ENCODE measurements at regions not wholly inside any gene's neighbourhood (a gene's known extent, or its start where the extent isn't known, plus 50 kb on each side); places are given as distances from the start of the nearest gene placed in this dataset.

- ChIA-PET RAD21 (ENCODE audit: unreplicated experiment) (interaction anchor here (1.1 to 7.5 kb wide), 7 partner anchors 39 to 121 kb away, joined by 3 to 71 read pairs (median 7); no protein-coding TSS in a partner anchor), SMC1A (ENCODE audit: uncharacterized antibody, unreplicated experiment) (interaction anchor here (0.7 to 6.5 kb wide), 14 partner anchors 7 to 286 kb away, joined by 3 to 62 read pairs (median 4); no protein-coding TSS in a partner anchor), CTCF (interaction anchor here (0.6 to 1.5 kb wide), 2 partner anchors 112 to 115 kb away, joined by 3 read pairs; no protein-coding TSS in a partner anchor), POLR2A (interaction anchor here (1.0 to 1.3 kb wide), 3 partner anchors 11 to 110 kb away, joined by 3 to 5 read pairs (median 4); no protein-coding TSS in a partner anchor)
- Histone ChIP-seq H3K4me2 (ENCODE audit: control insufficient read depth, insufficient read depth) (no peak overlapping the region), H2AFZ (ENCODE audit: control insufficient read depth, low read depth, low read length) (no peak overlapping the region), H4K20me1 (ENCODE audit: control insufficient read depth, insufficient read depth) (no peaks in the 10 kb centered on the region), H3K27ac (ENCODE audit: control insufficient read depth, insufficient read depth) (no peak overlapping the region), H3K9me3 (replicated peaks; ENCODE audit: control insufficient read depth, insufficient read depth, low read length) (no peaks in the 10 kb centered on the region), H3K27me3 (replicated peaks in 1 of 2; ENCODE audit: control insufficient read depth in 2 of 2, insufficient read depth in 2 of 2, low read length in 1 of 2) (no peaks in the 10 kb centered on the region), H3K9ac (ENCODE audit: control insufficient read depth, insufficient read depth, low read length) (no peak overlapping the region), H3K36me3 (ENCODE audit: control insufficient read depth in 2 of 2, insufficient read depth in 2 of 2, low read length in 1 of 2) (no peaks in the 10 kb centered on the region), H3K79me2 (ENCODE audit: control insufficient read depth, insufficient read depth, low read length) (no peaks in the 10 kb centered on the region), H3K4me3 (no peak overlapping the region), H3K4me1 (ENCODE audit: control insufficient read depth, insufficient read depth, low read length) (peaks cover 60% of the 10 kb centered on the region)
- no TSS peak for BruUV-seq (replicated peaks)
- 81% methylated on average over 6 of the region's 6 CpGs for WGBS (ENCODE audit: insufficient coverage, insufficient replicate concordance, low lambda C conversion rate, missing lambda C conversion rate)
- intact Hi-C loops (cut with micrococcal nuclease; ENCODE audit: unreplicated experiment), result loop anchor here (2.0 to 10.0 kb wide), 6 partner anchors 49 to 285 kb away; partner anchors contain the start of genes CEP97 and ZBTB11
- ATAC-seq, result no peak
- no peak for DNase-seq (ENCODE audit: low read depth, low spot score)
- no peak for FAIRE-seq
- in situ Hi-C loops (cut with MboI), result no loop called here
- TF ChIP-seq SMAD1 (IDR thresholded peaks at IDR 0.05; ENCODE audit: low read depth, partially characterized antibody) (no peak), SMC3 (IDR thresholded peaks at IDR 0.05; ENCODE audit: borderline replicate concordance, low read length) (no peak), PAX8 (IDR thresholded peaks at IDR 0.05) (no peak), SMARCA5 (IDR thresholded peaks at IDR 0.05) (no peak), RAD51 (IDR thresholded peaks at IDR 0.05) (no peak), EZH2 (IDR thresholded peaks at IDR 0.05; ENCODE audit: borderline replicate concordance, control insufficient read depth, low read depth, low read length) (no peak), LARP7 (IDR thresholded peaks at IDR 0.05) (no peak), TCF7 (IDR thresholded peaks at IDR 0.05; ENCODE audit: borderline replicate concordance) (no peak), MYC (IDR thresholded peaks at IDR 0.05; ENCODE audit: insufficient read depth, insufficient read length, insufficient replicate concordance, low read length, severe bottlenecking) (no peak), CBX3 (IDR thresholded peaks at IDR 0.05; ENCODE audit: borderline replicate concordance, low read depth) (no peak), MTA2 (IDR thresholded peaks at IDR 0.05; ENCODE audit: low read depth) (no peak), IKZF2 (IDR thresholded peaks at IDR 0.05) (no peak), BRCA1 (IDR thresholded peaks at IDR 0.05; ENCODE audit: low read depth, low read length) (no peak), CHD2 (IDR thresholded peaks at IDR 0.05; ENCODE audit: borderline replicate concordance, low read depth, low read length) (no peak), IKZF1 (conservative IDR thresholded peaks at IDR 0.05) (no peak), IRF4 (IDR thresholded peaks at IDR 0.05; ENCODE audit: low read depth, low read length) (no peak), PKNOX1 (IDR thresholded peaks at IDR 0.05) (no peak), BCL11A (IDR thresholded peaks at IDR 0.05; ENCODE audit: low read depth, low read length) (no peak)
- TF ChIP-seq, protein P1, sequence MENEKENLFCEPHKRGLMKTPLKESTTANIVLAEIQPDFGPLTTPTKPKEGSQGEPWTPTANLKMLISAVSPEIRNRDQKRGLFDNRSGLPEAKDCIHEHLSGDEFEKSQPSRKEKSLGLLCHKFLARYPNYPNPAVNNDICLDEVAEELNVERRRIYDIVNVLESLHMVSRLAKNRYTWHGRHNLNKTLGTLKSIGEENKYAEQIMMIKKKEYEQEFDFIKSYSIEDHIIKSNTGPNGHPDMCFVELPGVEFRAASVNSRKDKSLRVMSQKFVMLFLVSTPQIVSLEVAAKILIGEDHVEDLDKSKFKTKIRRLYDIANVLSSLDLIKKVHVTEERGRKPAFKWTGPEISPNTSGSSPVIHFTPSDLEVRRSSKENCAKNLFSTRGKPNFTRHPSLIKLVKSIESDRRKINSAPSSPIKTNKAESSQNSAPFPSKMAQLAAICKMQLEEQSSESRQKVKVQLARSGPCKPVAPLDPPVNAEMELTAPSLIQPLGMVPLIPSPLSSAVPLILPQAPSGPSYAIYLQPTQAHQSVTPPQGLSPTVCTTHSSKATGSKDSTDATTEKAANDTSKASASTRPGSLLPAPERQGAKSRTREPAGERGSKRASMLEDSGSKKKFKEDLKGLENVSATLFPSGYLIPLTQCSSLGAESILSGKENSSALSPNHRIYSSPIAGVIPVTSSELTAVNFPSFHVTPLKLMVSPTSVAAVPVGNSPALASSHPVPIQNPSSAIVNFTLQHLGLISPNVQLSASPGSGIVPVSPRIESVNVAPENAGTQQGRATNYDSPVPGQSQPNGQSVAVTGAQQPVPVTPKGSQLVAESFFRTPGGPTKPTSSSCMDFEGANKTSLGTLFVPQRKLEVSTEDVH (IDR thresholded peaks at IDR 0.05; ENCODE audit: low read depth, partially characterized antibody), result no peak
These were observed 90.2 kb downstream of the NFKBIZ start for GRCh38 chr3:101939361-101940049.
